Spleen (tissue), 11 donors: ENCODE measurements at regions not wholly inside any gene's neighbourhood (a gene's known extent, or its start where the extent isn't known, plus 50 kb on each side); places are given as distances from the start of the nearest gene placed in this dataset.
"Not testable (repeated sequence)": the region's sequence is repeated elsewhere in the genome, so short reads cannot be mapped to it uniquely, and the experiment has no call there.

Experiments used
- DNase-seq: peaks from one replicate; pipeline ENCODE4 v3.0.0-alpha.2; 2020
- H3K27ac ChIP-seq, 8 donors: fragments of 200-600 bp; sonication (generic) in 7 of 8; 1 replicate in 4 of 8; 2 replicates in 4 of 8; pipeline versions ENCODE4 v1.5.0 to v1.8.0; 2016 to 2021; ENCODE audit warnings: inconsistent platforms in 4 of 8, mild to moderate bottlenecking in 4 of 8, moderate library complexity in 1 of 8
- H3K27me3 ChIP-seq, 7 donors: fragments of 200-600 bp; sonication (generic) in 6 of 7; replicated peaks in 1 of 7; 1 replicate in 4 of 7; 2 replicates in 3 of 7; pipeline versions ENCODE4 v1.5.0 to v1.8.0; 2016 to 2021; ENCODE audit warnings: inconsistent platforms in 3 of 7, mild to moderate bottlenecking in 1 of 7
- H3K36me3 ChIP-seq, 6 donors: fragments of 200-600 bp; sonication (generic) in 5 of 6; 1 replicate in 4 of 6; 2 replicates in 2 of 6; pipeline versions ENCODE4 v1.5.0 to v1.8.0; 2016 to 2021; ENCODE audit warnings: inconsistent platforms in 2 of 6
- H3K4me1 ChIP-seq, 6 donors: fragments of 200-600 bp; sonication (generic) in 5 of 6; 1 replicate in 3 of 6; 2 replicates in 3 of 6; pipeline versions ENCODE4 v1.5.0 to v1.8.0; 2016 to 2021; ENCODE audit warnings: inconsistent platforms in 3 of 6
- H3K4me3 ChIP-seq, 8 donors: fragments of 200-600 bp; sonication (generic) in 7 of 8; 1 replicate in 4 of 8; 2 replicates in 4 of 8; pipeline versions ENCODE4 v1.5.0 to v1.8.0; 2016 to 2021; ENCODE audit warnings: inconsistent platforms in 4 of 8, mild to moderate bottlenecking in 4 of 8, moderate library complexity in 2 of 8
- H3K9me3 ChIP-seq, 8 donors: fragments of 200-600 bp; sonication (generic) in 7 of 8; 1 replicate in 4 of 8; 2 replicates in 4 of 8; pipeline versions ENCODE4 v1.5.0 to v1.8.0; 2016 to 2021; ENCODE audit warnings: inconsistent platforms in 4 of 8
- CTCF ChIP-seq, 11 experiments: fragments of 200-600 bp in 7 of 11; fragments of 450-650 bp in 4 of 11; sonication (generic) in 4 of 11; IDR thresholded peaks in 8 of 11; conservative IDR thresholded peaks in 3 of 11; 1 replicate in 7 of 11; 2 replicates in 4 of 11; pipeline versions ENCODE4 v1.4.0 to v1.8.0; 2016 to 2021; ENCODE audit warnings: antibody characterized with exemption in 11 of 11, inconsistent platforms in 4 of 11, mild to moderate bottlenecking in 1 of 11
- POLR2A ChIP-seq, 3 donors: fragments of 450-650 bp; IDR thresholded peaks; one replicate each; pipeline ENCODE4 v1.5.1; 2017; ENCODE audit warnings: antibody characterized with exemption in 3 of 3, mild to moderate bottlenecking in 1 of 3
- POLR2AphosphoS5 ChIP-seq, 3 donors: sonication (generic); formaldehyde crosslinking; IDR thresholded peaks; one replicate each; pipeline ENCODE4 v1.5.1; 2017; ENCODE audit warnings: antibody characterized with exemption in 3 of 3
- WGBS, 5 donors: extraction: QIAGEN DNeasy Blood & Tissue Kit in 3 of 5; methylation state at CpG; one replicate each; pipeline versions ENCODE4 v1.1.5 to v1.1.7; 2013 to 2018; 5-methylcytosine and 5-hydroxymethylcytosine counted together
- intact Hi-C: fragments of 100-400 bp; cut with DNase I; formaldehyde crosslinking; loops from one replicate; pipeline ENCODE4 v1.15.0; 2023; ENCODE audit warnings: low total_unique reads
- donor health status: healthy with polysubstance abuse.
- donor health status: DM: no; HTN: no; CAD: no; lungs with moderate emphysema.
- donor health status: DM: no; HTN: no; CAD: no.
- donor health status: Bipolar disorder and iron deficiency.
- donor health status: healthy.
- donor health status: DM: no; HTN: no; CAD: no.
- donor health status: DM: yes; HTN: yes; CAD: no.

- Histone ChIP-seq H3K4me1 (peaks cover 0 to 4% (median 0%) of the 10 kb centered on the region in 6 donors), H3K9me3 (no peaks in the 10 kb centered on the region), H3K36me3 (peaks cover 0 to 22% (median 0%) of the 10 kb centered on the region in 6 donors), H3K4me3 (no peak overlapping the region), H3K27ac (no peak overlapping the region), H3K27me3 (no peaks in the 10 kb centered on the region)
- no peak for DNase-seq
- WGBS, 5 donors = 82 to 93% (median 86%) methylated on average over 30 to 43 of the region's 43 CpGs
- TF ChIP-seq CTCF (IDR thresholded peaks at IDR 0.05 in 8 of 11, conservative IDR thresholded peaks at IDR 0.05 in 3 of 11) (no peak), POLR2A (IDR thresholded peaks at IDR 0.05) (no peak), POLR2AphosphoS5 (IDR thresholded peaks at IDR 0.05) (no peak)
- intact Hi-C loops = no loop called here
These were observed 55.0 kb upstream of the METRNL start for GRCh38 chr17:83024218-83024971.

DNA sequence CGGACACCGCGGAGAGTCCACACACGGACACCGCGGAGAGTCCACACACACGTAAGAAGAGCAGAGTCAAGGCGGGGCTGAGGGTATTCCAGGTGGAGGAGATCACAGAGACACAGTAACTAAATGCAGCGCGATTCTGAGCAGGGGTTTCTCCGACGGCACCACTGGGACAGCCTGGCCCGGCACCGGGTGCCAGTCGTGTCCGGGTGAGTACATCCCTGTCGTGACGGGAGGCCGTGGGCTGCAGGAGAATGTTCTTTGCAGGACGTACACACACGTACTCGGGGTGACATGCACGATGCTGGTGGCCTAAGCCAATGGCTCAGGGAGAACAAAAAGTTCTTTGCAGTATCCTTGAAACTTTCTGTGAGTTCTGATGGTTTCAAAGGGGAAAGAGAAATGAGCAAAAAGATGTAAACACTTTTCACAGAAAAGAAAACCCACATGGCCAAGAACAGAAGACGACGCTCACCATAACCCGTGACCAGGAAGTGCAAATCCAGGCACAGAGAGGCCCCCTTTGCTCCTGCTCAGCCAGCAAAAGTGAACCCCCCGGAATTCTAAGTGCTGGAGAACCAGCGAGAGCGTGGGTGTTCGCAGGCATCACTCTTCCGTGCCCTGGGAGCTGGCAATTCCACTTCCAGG lies 53.7 kb upstream of the METRNL start:
- Histone ChIP-seq H3K27me3 (no peaks in the 10 kb centered on the region), H3K36me3 (peaks cover 0 to 30% (median 0%) of the 10 kb centered on the region in 6 donors), H3K27ac (no peak overlapping the region), H3K4me1 (peaks cover 0 to 4% (median 0%) of the 10 kb centered on the region in 6 donors), H3K4me3 (no peak overlapping the region), H3K9me3 (no peaks in the 10 kb centered on the region)
- no peak for DNase-seq
- TF ChIP-seq CTCF (IDR thresholded peaks at IDR 0.05 in 8 of 11, conservative IDR thresholded peaks at IDR 0.05 in 3 of 11) = no peak
- TF ChIP-seq POLR2AphosphoS5 (IDR thresholded peaks at IDR 0.05) = no peak
- intact Hi-C loops = no loop called here
- WGBS, 5 donors = 92 to 95% (median 94%) methylated on average over 31 of the region's 31 CpGs

- TF ChIP-seq POLR2A (IDR thresholded peaks at IDR 0.05) = no peak
- no peak for TF ChIP-seq CTCF (IDR thresholded peaks at IDR 0.05 in 8 of 11, conservative IDR thresholded peaks at IDR 0.05 in 3 of 11)
- no peak for TF ChIP-seq POLR2AphosphoS5 (IDR thresholded peaks at IDR 0.05)
- H3K4me1 ChIP-seq = peaks cover 0 to 4% (median 0%) of the 10 kb centered on the region in 6 donors
- DNase-seq = no peak
- no peaks in the 10 kb centered on the region for H3K27me3 ChIP-seq
- WGBS, 5 donors = 56 to 61% (median 57%) methylated on average over 13 to 14 of the region's 14 CpGs
- intact Hi-C loops = no loop called here
- H3K36me3 ChIP-seq = peaks cover 0 to 36% (median 0%) of the 10 kb centered on the region in 6 donors
- H3K9me3 ChIP-seq = no peaks in the 10 kb centered on the region
- H3K4me3 ChIP-seq = no peak overlapping the region
- H3K27ac ChIP-seq = no peak overlapping the region
These were observed 53.0 kb upstream of the METRNL start for GRCh38 chr17:83026311-83026811.

DNA sequence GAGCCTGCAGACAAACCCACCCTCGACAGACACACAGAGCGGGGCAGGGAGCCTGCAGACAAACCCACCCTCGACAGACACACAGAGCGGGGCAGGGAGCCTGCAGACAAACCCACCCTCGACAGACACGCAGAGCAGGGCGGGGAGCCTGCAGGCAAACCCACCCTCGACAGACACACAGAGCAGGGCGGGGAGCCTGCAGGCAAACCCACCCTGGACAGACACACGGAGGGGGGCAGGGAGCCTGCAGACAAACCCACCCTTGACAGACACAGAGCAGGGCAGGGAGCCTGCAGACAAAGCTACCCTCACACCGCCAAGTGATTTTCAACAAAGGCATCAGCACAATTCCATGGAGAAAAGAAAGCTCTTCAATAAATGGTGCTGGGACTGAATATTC lies 52.5 kb upstream of the METRNL start:
- intact Hi-C loops, H3K4me3 ChIP-seq, DNase-seq, H3K27ac ChIP-seq, H3K9me3 ChIP-seq, H3K27me3 ChIP-seq, H3K4me1 ChIP-seq: not testable (repeated sequence)
- WGBS, 5 donors = 63 to 81% (median 69%) methylated on average over 9 to 11 of the region's 11 CpGs
- peaks cover 0 to 42% (median 0%) of the 10 kb centered on the region in 6 donors for H3K36me3 ChIP-seq
